OCI-LY3 (cell line): ENCODE measurements at regions not wholly inside any gene's neighbourhood (a gene's known extent, or its start where the extent isn't known, plus 50 kb on each side); places are given as distances from the start of the nearest gene placed in this dataset.

Experiments used
- H2AFZ ChIP-seq: fragments of 200-600, 300-600 bp; shearing (Covaris generic); 2 replicates; pipeline ENCODE4 v1.6.0; 2014; ENCODE audit warnings: antibody characterized with exemption, low read depth, low read length
- H3K27ac ChIP-seq: fragments of 200-600, 300-600 bp; sonication (generic); 2 replicates; pipeline ENCODE4 v1.5.1; 2014; ENCODE audit warnings: mild to moderate bottlenecking, low read length, moderate library complexity, mixed read lengths
- H3K27me3 ChIP-seq: fragments of 200-600, 300-600 bp; sonication (generic); 2 replicates; pipeline ENCODE4 v1.6.1; 2014; ENCODE audit warnings: low read depth, low read length, mixed read lengths
- H3K36me3 ChIP-seq: fragments of 200-600, 300-600 bp; sonication (generic); replicated peaks from 2 replicates; pipeline ENCODE3; 2014; ENCODE audit warnings: low read depth, low read length, mixed read lengths
- H3K4me1 ChIP-seq: fragments of 300-600, 200-600 bp; sonication (generic); 2 replicates; pipeline ENCODE4 v1.6.1; 2014; ENCODE audit warnings: low read length, mixed read lengths
- H3K4me2 ChIP-seq: fragments of 200-600, 300-600 bp; sonication (generic); 2 replicates; pipeline ENCODE4 v1.6.1; 2014; ENCODE audit warnings: low read length, mixed read lengths
- H3K4me3 ChIP-seq: fragments of 300-600, 200-600 bp; sonication (generic); 2 replicates; pipeline ENCODE4 v1.5.1; 2014; ENCODE audit warnings: antibody characterized with exemption, mild to moderate bottlenecking, low read length, moderate library complexity
- H3K79me2 ChIP-seq: fragments of 300-600, 200-600 bp; shearing (Covaris generic); 2 replicates; pipeline ENCODE4 v1.6.1; 2014; ENCODE audit warnings: mild to moderate bottlenecking, low read length, mixed read lengths
- H3K9ac ChIP-seq: fragments of 300-600, 200-600 bp; shearing (Covaris generic); 2 replicates; pipeline ENCODE4 v1.6.0; 2014; ENCODE audit warnings: mild to moderate bottlenecking, low read length, moderate library complexity
- H3K9me3 ChIP-seq: fragments of 200-600, 300-600 bp; shearing (Covaris generic); 2 replicates; pipeline ENCODE4 v1.6.1; 2014; ENCODE audit warnings: low read length, mixed read lengths; ENCODE audit not compliant: insufficient read depth
- H4K20me1 ChIP-seq: fragments of 200-600, 300-600 bp; sonication (generic); 2 replicates; pipeline ENCODE4 v1.6.1; 2016; ENCODE audit warnings: low read length, mixed read lengths; ENCODE audit not compliant: insufficient read depth
- CTCF ChIP-seq: fragments of 200-600, 300-600 bp; sonication (generic); IDR thresholded peaks from 2 replicates; pipeline ENCODE4 v1.5.1; 2014; ENCODE audit warnings: antibody characterized with exemption, low read length, low read depth
- EZH2phosphoT487 ChIP-seq: fragments of 200-600 bp; shearing (Covaris generic); IDR thresholded peaks from 2 replicates; pipeline ENCODE4 v1.6.1; 2018; ENCODE audit warnings: antibody characterized with exemption, mixed run types, low read depth

DNA sequence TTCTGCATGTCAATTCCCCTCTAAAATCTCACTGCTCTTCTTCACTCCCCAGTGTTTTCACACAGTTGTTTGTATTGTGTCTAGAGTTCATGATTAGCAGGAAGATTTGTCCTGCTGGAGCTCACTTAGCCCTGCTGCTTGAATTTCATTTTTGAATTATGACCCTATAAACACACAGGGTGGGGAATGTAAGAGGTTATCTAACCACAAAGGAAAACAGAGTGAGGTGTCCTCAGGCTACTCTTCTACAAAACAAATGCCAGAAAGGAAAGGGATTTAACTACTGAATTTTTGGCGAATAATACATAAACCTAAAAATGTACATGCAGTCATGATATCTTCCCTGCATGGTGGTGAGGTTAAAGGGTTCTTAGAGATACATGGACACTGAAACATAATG, 215.1 kb upstream of the CNTN4 start:
- Histone ChIP-seq H4K20me1 (no peaks in the 10 kb centered on the region), H2AFZ (no peak overlapping the region)

DNA sequence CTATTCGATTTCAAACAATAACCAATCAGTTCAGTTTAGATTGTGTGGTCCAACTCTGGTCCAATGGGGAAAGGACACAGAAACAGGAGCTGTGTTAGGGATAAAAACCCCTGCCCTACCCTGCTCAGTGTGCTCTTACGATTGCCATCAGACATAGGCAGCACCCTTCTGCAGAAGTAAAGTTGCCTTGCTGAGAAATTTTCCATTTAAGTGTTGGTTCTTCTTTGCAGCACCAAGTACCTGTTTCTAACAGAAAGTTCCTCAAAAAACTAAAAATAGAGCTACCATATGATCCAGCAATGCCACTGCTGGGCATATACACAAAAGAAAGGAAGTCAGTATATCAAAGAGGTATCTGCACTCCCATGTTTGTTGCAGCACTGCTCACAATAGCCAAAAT, 206.2 kb upstream of the CNTN4 start:
- Histone ChIP-seq H3K27ac (no peak overlapping the region), H4K20me1 (no peaks in the 10 kb centered on the region), H3K9ac (no peak overlapping the region), H3K9me3 (peaks cover 19% of the 10 kb centered on the region; the same call in 1 of the 2 replicates), H3K4me2 (no peak overlapping the region), H3K79me2 (no peaks in the 10 kb centered on the region), H2AFZ (no peak overlapping the region), H3K4me1 (no peaks in the 10 kb centered on the region), H3K4me3 (no peak overlapping the region), H3K27me3 (no peaks in the 10 kb centered on the region), H3K36me3 (peaks cover 3% of the 10 kb centered on the region)
- TF ChIP-seq EZH2phosphoT487 (no peak), CTCF (no peak)

More for the DNA sequence above, 215.1 kb upstream of the CNTN4 start:
- H3K4me1 ChIP-seq = no peaks in the 10 kb centered on the region
- no peak overlapping the region for H3K9ac ChIP-seq
- H3K4me3 ChIP-seq = no peak overlapping the region
- no peaks in the 10 kb centered on the region for H3K9me3 ChIP-seq
- no peak overlapping the region for H3K4me2 ChIP-seq
- no peak for TF ChIP-seq EZH2phosphoT487
- no peak for TF ChIP-seq CTCF
- H3K27ac ChIP-seq = no peak overlapping the region
- H3K79me2 ChIP-seq = no peaks in the 10 kb centered on the region
- H3K36me3 ChIP-seq = no peaks in the 10 kb centered on the region
- no peaks in the 10 kb centered on the region for H3K27me3 ChIP-seq

DNA sequence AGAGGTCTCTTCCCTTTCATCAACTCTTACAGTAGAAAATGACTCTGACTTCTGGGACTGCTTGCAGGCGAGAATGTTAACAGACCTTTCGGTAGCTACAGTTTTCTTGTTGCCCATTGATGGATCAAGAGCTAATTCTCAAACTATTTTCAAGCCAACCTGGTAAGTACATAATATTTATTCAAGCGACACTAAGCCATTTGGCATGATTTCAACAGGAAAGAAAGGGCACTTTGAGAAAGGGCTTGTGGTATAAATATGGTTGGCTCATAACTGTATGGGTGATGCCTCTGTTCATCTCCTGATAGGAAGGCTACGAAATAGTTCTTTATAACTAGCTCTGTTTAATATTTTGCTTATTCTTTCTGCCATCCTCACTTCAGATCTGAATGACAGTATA, 196.2 kb upstream of the CNTN4 start:
- no peaks in the 10 kb centered on the region for H3K36me3 ChIP-seq

DNA sequence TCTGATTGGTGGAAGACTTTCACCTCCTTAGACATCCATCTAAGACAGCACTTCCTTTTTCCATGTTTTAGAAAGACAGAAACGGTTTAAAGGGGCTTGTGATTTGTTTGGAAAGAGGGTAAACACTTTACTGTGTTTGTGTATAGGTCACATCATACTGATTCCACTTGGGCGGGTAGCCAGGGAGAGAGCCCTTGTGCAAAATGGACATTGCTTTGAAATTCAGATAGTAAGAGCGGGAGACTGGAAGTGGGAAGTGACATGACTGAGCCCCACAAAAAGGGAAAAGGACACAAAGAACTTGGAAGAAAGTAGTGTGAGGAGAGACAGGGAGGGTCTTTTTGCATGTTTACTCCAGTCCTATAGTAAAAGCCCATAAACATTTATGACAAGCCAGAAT, 195.6 kb upstream of the CNTN4 start:
- TF ChIP-seq EZH2phosphoT487 (no peak), CTCF (no peak)
- Histone ChIP-seq H3K4me2 (no peak overlapping the region), H3K4me1 (no peaks in the 10 kb centered on the region), H3K36me3 (no peaks in the 10 kb centered on the region), H3K9me3 (no peaks in the 10 kb centered on the region; the same call in 1 of the 2 replicates), H2AFZ (no peak overlapping the region), H3K27me3 (no peaks in the 10 kb centered on the region), H3K27ac (no peak overlapping the region), H3K79me2 (no peaks in the 10 kb centered on the region), H4K20me1 (no peaks in the 10 kb centered on the region), H3K9ac (no peak overlapping the region), H3K4me3 (no peak overlapping the region)

More for the DNA sequence above, 196.2 kb upstream of the CNTN4 start:
- Histone ChIP-seq H3K9ac (no peak overlapping the region), H3K27me3 (no peaks in the 10 kb centered on the region), H4K20me1 (no peaks in the 10 kb centered on the region), H3K79me2 (no peaks in the 10 kb centered on the region), H3K4me2 (no peak overlapping the region), H3K4me3 (no peak overlapping the region), H2AFZ (no peak overlapping the region), H3K27ac (no peak overlapping the region), H3K4me1 (no peaks in the 10 kb centered on the region), H3K9me3 (no peaks in the 10 kb centered on the region; the same call in 1 of the 2 replicates)
- TF ChIP-seq EZH2phosphoT487 = no peak
- no peak for TF ChIP-seq CTCF
